H1 (cell line): ENCODE measurements at regions not wholly inside any gene's neighbourhood (a gene's known extent, or its start where the extent isn't known, plus 50 kb on each side); places are given as distances from the start of the nearest gene placed in this dataset.

Source experiments
- CTCF ChIA-PET: fragments of 300-600 bp; sonication (Branson Sonifier 250); formaldehyde crosslinking; loops from one replicate; lab custom pipeline; 2021; ENCODE audit not compliant: partially characterized antibody; lab: Charles Lee
- POLR2A ChIA-PET: fragments of 300-600 bp; sonication (Branson Sonifier 250); formaldehyde crosslinking; loops from one replicate; lab custom pipeline; 2021; ENCODE audit warnings: inconsistent platforms; ENCODE audit not compliant: partially characterized antibody; lab: Charles Lee
- DNase-seq, 2 experiments: peaks; one replicate each; pipeline versions ENCODE4 v3.0.0 to v3.0.0-alpha.2; 2010 to 2022; ENCODE audit warnings: low spot score in 2 of 2, low read depth in 1 of 2, mixed read lengths in 1 of 2
- FAIRE-seq: peaks from 2 replicates; lab custom pipeline; 2011; peaks lifted over from hg19 to GRCh38; lab: Jason Lieb, UNC
- H2AFZ ChIP-seq: 2 replicates; pipeline ENCODE4 v1.8.1; 2012; ENCODE audit warnings: low read length, inconsistent platforms
- H2AK5ac ChIP-seq: 2 replicates; pipeline ENCODE4 v1.6.1; 2013; ENCODE audit warnings: low read depth, low read length
- H2BK120ac ChIP-seq: replicated peaks from 2 replicates; pipeline ENCODE3; 2013; ENCODE audit warnings: low read depth, low read length, inconsistent platforms
- H2BK12ac ChIP-seq: 2 replicates; pipeline ENCODE4 v1.6.1; 2013; ENCODE audit warnings: low read depth, low read length
- H2BK15ac ChIP-seq: 2 replicates; pipeline ENCODE4 v1.6.1; 2013; ENCODE audit warnings: low read length
- H2BK20ac ChIP-seq: 2 replicates; pipeline ENCODE4 v1.6.1; 2013; ENCODE audit warnings: low read length
- H2BK5ac ChIP-seq: 2 replicates; pipeline ENCODE4 v1.6.1; 2013; ENCODE audit warnings: low read depth, low read length
- H3K14ac ChIP-seq: 2 replicates; pipeline ENCODE4 v1.6.1; 2013; ENCODE audit warnings: inconsistent platforms; ENCODE audit not compliant: insufficient read length
- H3K18ac ChIP-seq: 2 replicates; pipeline ENCODE4 v1.6.1; 2013; ENCODE audit warnings: low read length; ENCODE audit errors: extremely low read depth
- H3K23ac ChIP-seq: 2 replicates; pipeline ENCODE4 v1.6.1; 2013; ENCODE audit warnings: inconsistent platforms; ENCODE audit not compliant: insufficient read length
- H3K23me2 ChIP-seq: 2 replicates; pipeline ENCODE4 v1.6.1; 2013; ENCODE audit warnings: low read depth, low read length
- H3K27ac ChIP-seq: 2 replicates; pipeline ENCODE4 v1.6.1; 2011; ENCODE audit warnings: low read depth, low read length, inconsistent platforms
- H3K27me3 ChIP-seq, 4 experiments: replicated peaks in 1 of 4; 1 replicate in 1 of 4; 2 replicates in 3 of 4; pipeline versions ENCODE4 v1.6.1 to v1.8.1; 2011 to 2013; ENCODE audit warnings: low read length in 3 of 4, mild to moderate bottlenecking in 3 of 4, inconsistent platforms in 2 of 4, mixed read lengths in 2 of 4, moderate library complexity in 1 of 4; ENCODE audit not compliant: control insufficient read depth in 3 of 4, insufficient read depth in 3 of 4; ENCODE audit errors: extremely low read depth in 1 of 4
- H3K36me3 ChIP-seq, 4 experiments: 2 replicates each; pipeline versions ENCODE4 v1.6.1 to v1.8.1; 2011 to 2013; ENCODE audit warnings: mild to moderate bottlenecking in 4 of 4, low read length in 3 of 4, moderate library complexity in 2 of 4, control low read depth in 1 of 4, inconsistent platforms in 1 of 4; ENCODE audit not compliant: insufficient read depth in 4 of 4, control insufficient read depth in 2 of 4
- H3K4ac ChIP-seq: replicated peaks from 2 replicates; pipeline ENCODE3; 2013; ENCODE audit warnings: low read length, low read depth, mixed read lengths, inconsistent platforms; ENCODE audit not compliant: insufficient read length
- H3K4me1 ChIP-seq, 4 experiments: replicated peaks in 1 of 4; 1 replicate in 1 of 4; 2 replicates in 3 of 4; pipeline versions ENCODE4 v1.6.1 to v1.8.1; 2011 to 2013; ENCODE audit warnings: low read length in 3 of 4, inconsistent platforms in 2 of 4, mixed read lengths in 1 of 4; ENCODE audit not compliant: insufficient read depth in 4 of 4, control insufficient read depth in 3 of 4
- H3K4me2 ChIP-seq, 2 experiments: 2 replicates each; pipeline versions ENCODE4 v1.6.1 to v1.8.1; 2011 to 2013; ENCODE audit warnings: low read depth in 2 of 2, low read length in 2 of 2, control low read depth in 1 of 2, inconsistent platforms in 1 of 2, mild to moderate bottlenecking in 1 of 2; ENCODE audit not compliant: insufficient read depth in 1 of 2
- H3K4me3 ChIP-seq, 4 experiments: fragments of 200-600, 300-600 bp in 1 of 4; sonication (generic), shearing (Covaris generic), sonication (Bioruptor Twin) in 1 of 4; 2 replicates each; pipeline versions ENCODE4 v1.5.1 to v1.8.1; 2011 to 2016; ENCODE audit warnings: low read length in 4 of 4, low read depth in 3 of 4, control low read depth in 2 of 4, inconsistent platforms in 2 of 4, mild to moderate bottlenecking in 2 of 4, mixed read lengths in 1 of 4, moderate library complexity in 1 of 4; ENCODE audit not compliant: insufficient read depth in 2 of 4; ENCODE audit errors: extremely low read depth in 1 of 4
- H3K56ac ChIP-seq: replicated peaks from 2 replicates; pipeline ENCODE3; 2013; ENCODE audit warnings: low read depth, mild to moderate bottlenecking, mixed read lengths, low read length, inconsistent platforms; ENCODE audit not compliant: insufficient read length
- H3K79me1 ChIP-seq: 2 replicates; pipeline ENCODE4 v1.6.1; 2013; ENCODE audit warnings: low read depth, low read length, control low read depth
- H3K79me2 ChIP-seq, 2 experiments: 2 replicates each; pipeline versions ENCODE4 v1.6.1 to v1.8.1; 2012 to 2013; ENCODE audit warnings: low read length in 2 of 2, mild to moderate bottlenecking in 2 of 2, inconsistent platforms in 1 of 2; ENCODE audit not compliant: insufficient read depth in 2 of 2, control insufficient read depth in 1 of 2
- H3K9ac ChIP-seq, 4 experiments: replicated peaks in 1 of 4; 1 replicate in 1 of 4; 2 replicates in 3 of 4; pipeline versions ENCODE4 v1.6.1 to v1.8.1; 2011 to 2013; ENCODE audit warnings: low read depth in 3 of 4, low read length in 3 of 4, control low read depth in 2 of 4, mild to moderate bottlenecking in 2 of 4, moderate library complexity in 2 of 4, inconsistent platforms in 1 of 4; ENCODE audit errors: extremely low read depth in 1 of 4
- H3K9me3 ChIP-seq, 2 experiments: 2 replicates each; pipeline versions ENCODE4 v1.6.1 to v1.8.1; 2012 to 2013; ENCODE audit warnings: mild to moderate bottlenecking in 2 of 2, moderate library complexity in 2 of 2, control low read depth in 1 of 2, inconsistent platforms in 1 of 2, low read depth in 1 of 2, low read length in 1 of 2, mixed read lengths in 1 of 2; ENCODE audit not compliant: insufficient read depth in 2 of 2
- H4K20me1 ChIP-seq, 2 experiments: replicated peaks in 1 of 2; 2 replicates each; pipeline versions ENCODE3 to v1.8.1; 2011 to 2013; ENCODE audit warnings: inconsistent platforms in 2 of 2, low read length in 2 of 2, mild to moderate bottlenecking in 1 of 2; ENCODE audit not compliant: insufficient read depth in 2 of 2, control insufficient read depth in 1 of 2
- H4K5ac ChIP-seq: 2 replicates; pipeline ENCODE4 v1.6.1; 2013; ENCODE audit warnings: low read length, low read depth, mixed read lengths, inconsistent platforms; ENCODE audit not compliant: insufficient read length
- H4K8ac ChIP-seq: 2 replicates; pipeline ENCODE4 v1.8.0; 2013; ENCODE audit warnings: mild to moderate bottlenecking, moderate library complexity, low read length, inconsistent platforms; ENCODE audit not compliant: insufficient read depth; ENCODE audit errors: extremely low read depth
- H4K91ac ChIP-seq: replicated peaks from 2 replicates; pipeline ENCODE3; 2013; ENCODE audit warnings: low read length, mixed read lengths, inconsistent platforms; ENCODE audit not compliant: insufficient read length
- BRCA1 ChIP-seq: IDR thresholded peaks from 2 replicates; pipeline ENCODE4 v1.6.1; 2012; ENCODE audit warnings: low read depth, low read length, improper control_type of control experiment
- CREB1 ChIP-seq: IDR thresholded peaks from 2 replicates; pipeline ENCODE4 v1.6.1; 2012; ENCODE audit warnings: inconsistent platforms
- CTBP2 ChIP-seq: IDR thresholded peaks from 2 replicates; pipeline ENCODE4 v1.7.0; 2011; ENCODE audit warnings: borderline replicate concordance, mild to moderate bottlenecking, moderate library complexity, mixed read lengths, low read length; ENCODE audit not compliant: insufficient read depth, insufficient read length
- GTF2F1 ChIP-seq: IDR thresholded peaks from 2 replicates; pipeline ENCODE4 v1.6.1; 2012; ENCODE audit warnings: low read depth, low read length, improper control_type of control experiment, borderline replicate concordance
- HDAC2 ChIP-seq, 2 experiments: fragments of 300-600 bp in 1 of 2; sonication (generic) in 1 of 2; IDR thresholded peaks; 2 replicates each; pipeline ENCODE4 v1.6.1; 2011 to 2012; ENCODE audit warnings: low read depth in 2 of 2, low read length in 2 of 2, mild to moderate bottlenecking in 2 of 2, moderate library complexity in 2 of 2, borderline replicate concordance in 1 of 2, inconsistent platforms in 1 of 2
- HDAC6 ChIP-seq: IDR thresholded peaks from one replicate; pipeline ENCODE4 v1.7.1; 2012; ENCODE audit warnings: low read depth, mild to moderate bottlenecking, inconsistent platforms, low read length, moderate library complexity
- JUN ChIP-seq: IDR thresholded peaks from 2 replicates; pipeline ENCODE4 v1.6.1; 2011; ENCODE audit warnings: low read depth, mild to moderate bottlenecking, improper control_type of control experiment, low read length
- KDM1A ChIP-seq: fragments of 200-600, 300-600 bp; sonication (generic); IDR thresholded peaks from 2 replicates; pipeline ENCODE4 v1.7.1; 2016; ENCODE audit warnings: mild to moderate bottlenecking, low read length, borderline replicate concordance
- NANOG ChIP-seq: IDR thresholded peaks from 2 replicates; pipeline ENCODE4 v1.6.1; 2011; ENCODE audit warnings: low read length, low read depth, mild to moderate bottlenecking, inconsistent platforms; ENCODE audit not compliant: insufficient read depth, poor library complexity, severe bottlenecking
- PHF8 ChIP-seq: fragments of 200-600 bp; sonication (generic); conservative IDR thresholded peaks from 2 replicates; pipeline ENCODE4 v1.7.1; 2012; ENCODE audit warnings: low read depth, mild to moderate bottlenecking, inconsistent platforms, low read length, moderate library complexity
- RBBP5 ChIP-seq: IDR thresholded peaks from 2 replicates; pipeline ENCODE4 v1.7.1; 2012; ENCODE audit warnings: low read depth, mild to moderate bottlenecking, inconsistent platforms, low read length, moderate library complexity, borderline replicate concordance
- SP1 ChIP-seq: IDR thresholded peaks from 2 replicates; pipeline ENCODE4 v1.6.1; 2011; ENCODE audit warnings: low read depth, low read length
- WGBS, 2 experiments: shearing (Covaris generic) in 1 of 2; methylation state at CpG; one replicate each; pipeline versions ENCODE4 v1.1.6 to v1.1.7; 2013 to 2015; ENCODE audit warnings: low lambda C conversion rate in 2 of 2, mixed read lengths in 2 of 2, inconsistent platforms in 1 of 2, low coverage in 1 of 2, missing lambda C conversion rate in 1 of 2; ENCODE audit not compliant: insufficient replicate concordance in 2 of 2, insufficient coverage in 1 of 2, insufficient read length in 1 of 2; ENCODE audit errors: extremely low coverage in 1 of 2, missing lambda C conversion rate in 1 of 2; 5-methylcytosine and 5-hydroxymethylcytosine counted together
- TF ChIP-seq, protein P1 (sequence below): IDR thresholded peaks from 2 replicates; pipeline ENCODE4 v1.6.1; 2012; ENCODE audit warnings: low read length, inconsistent platforms

GRCh38 chr21:16102113-16102512 lies 372.3 kb downstream of the USP25 start:
- H3K14ac ChIP-seq: no peak overlapping the region
- no peak overlapping the region for H2BK12ac ChIP-seq
- H3K18ac ChIP-seq: no peak overlapping the region
- H3K4ac ChIP-seq: no peak overlapping the region
- H2BK20ac ChIP-seq: no peak overlapping the region
- FAIRE-seq (no peak), DNase-seq (no peak)
- ChIA-PET POLR2A (no interaction called here), CTCF (no interaction called here)
- 88% methylated on average over 2 of the region's 2 CpGs; no CpG with 5 or more reads in 1 of the 2 experiments for WGBS, 2 experiments
- no peak overlapping the region for H3K27ac ChIP-seq
- H3K4me3 ChIP-seq: no peak overlapping the region
- no peak overlapping the region for H3K9ac ChIP-seq
- H4K5ac ChIP-seq: no peak overlapping the region
- no peaks in the 10 kb centered on the region for H3K27me3 ChIP-seq
- no peaks in the 10 kb centered on the region for H3K36me3 ChIP-seq
- no peaks in the 10 kb centered on the region for H3K9me3 ChIP-seq
- no peak overlapping the region for H2AFZ ChIP-seq
- H3K4me2 ChIP-seq: no peak overlapping the region
- H3K4me1 ChIP-seq: no peaks in the 10 kb centered on the region
- no peak overlapping the region for H2BK5ac ChIP-seq
- H2BK120ac ChIP-seq: no peak overlapping the region
- H2AK5ac ChIP-seq: no peak overlapping the region
- H4K20me1 ChIP-seq: no peaks in the 10 kb centered on the region
- H3K23me2 ChIP-seq: no peaks in the 10 kb centered on the region
- H3K56ac ChIP-seq: no peak overlapping the region
- no peak overlapping the region for H4K91ac ChIP-seq
- H3K79me2 ChIP-seq: no peaks in the 10 kb centered on the region
- H3K79me1 ChIP-seq: no peaks in the 10 kb centered on the region
- no peak overlapping the region for H2BK15ac ChIP-seq
- no peak overlapping the region for H4K8ac ChIP-seq
- H3K23ac ChIP-seq: no peak overlapping the region
- TF ChIP-seq PHF8: no peak
- no peak for TF ChIP-seq HDAC6
- TF ChIP-seq CTBP2: no peak
- no peak for TF ChIP-seq RBBP5
- TF ChIP-seq GTF2F1: no peak
- TF ChIP-seq NANOG: no peak
- no peak for TF ChIP-seq HDAC2 (IDR thresholded peaks at IDR 0.05; ENCODE audit: borderline replicate concordance in 1 of 2, low read depth in 2 of 2, low read length in 2 of 2)
- no peak for TF ChIP-seq CREB1
- TF ChIP-seq, protein P1, sequence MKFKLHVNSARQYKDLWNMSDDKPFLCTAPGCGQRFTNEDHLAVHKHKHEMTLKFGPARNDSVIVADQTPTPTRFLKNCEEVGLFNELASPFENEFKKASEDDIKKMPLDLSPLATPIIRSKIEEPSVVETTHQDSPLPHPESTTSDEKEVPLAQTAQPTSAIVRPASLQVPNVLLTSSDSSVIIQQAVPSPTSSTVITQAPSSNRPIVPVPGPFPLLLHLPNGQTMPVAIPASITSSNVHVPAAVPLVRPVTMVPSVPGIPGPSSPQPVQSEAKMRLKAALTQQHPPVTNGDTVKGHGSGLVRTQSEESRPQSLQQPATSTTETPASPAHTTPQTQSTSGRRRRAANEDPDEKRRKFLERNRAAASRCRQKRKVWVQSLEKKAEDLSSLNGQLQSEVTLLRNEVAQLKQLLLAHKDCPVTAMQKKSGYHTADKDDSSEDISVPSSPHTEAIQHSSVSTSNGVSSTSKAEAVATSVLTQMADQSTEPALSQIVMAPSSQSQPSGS: no peak
- no peak for TF ChIP-seq SP1
- no peak for TF ChIP-seq KDM1A
- no peak for TF ChIP-seq JUN
- no peak for TF ChIP-seq BRCA1
